ENCODE measurements at regions not wholly inside any gene's neighbourhood (a gene's known extent, or its start where the extent isn't known, plus 50 kb on each side); places are given as distances from the start of the nearest gene placed in this dataset.

GRCh38 chr21:35257413-35257812 is 208.3 kb upstream of the RUNX1 start:
- Histone ChIP-seq H3K9me3 (ENCODE audit: control insufficient read depth in 4 of 4, insufficient read depth in 3 of 4, low read length in 3 of 4) (no peaks in the 10 kb centered on the region), H3K4me1 (ENCODE audit: control insufficient read depth in 5 of 5, insufficient read depth in 5 of 5, low read length in 5 of 5) (peaks cover 0 to 26% (median 6%) of the 10 kb centered on the region in 5 donors), H3K36me3 (ENCODE audit: control insufficient read depth in 4 of 4, insufficient read depth in 4 of 4, low read length in 4 of 4) (no peaks in the 10 kb centered on the region), H3K9ac (ENCODE audit: insufficient read depth in 1 of 2, low read length in 2 of 2) (no peak overlapping the region), H3K27ac (ENCODE audit: low read depth in 1 of 2, low read length in 1 of 2) (no peak overlapping the region), H3K27me3 (ENCODE audit: control insufficient read depth in 3 of 3, insufficient read depth in 3 of 3, low read length in 2 of 3) (no peaks in the 10 kb centered on the region), H3K4me3 (no peak overlapping the region)
- ATAC-seq (ENCODE audit: insufficient read depth, low FRiP score) (no peak), DNase-seq (peak in 2 of 3 donors; percentile 28 to 65)
- 37 to 65% methylated on average over 2 of the region's 2 CpGs for WGBS, 2 donors
- no peak for TF ChIP-seq CTCF (IDR thresholded peaks at IDR 0.05; ENCODE audit: control extremely low read depth, extremely low read depth)

GRCh38 chr21:35256468-35256988 is 207.4 kb upstream of the RUNX1 start:
- DNase-seq (peak; percentile 73 to 89 (median 81)), ATAC-seq (ENCODE audit: insufficient read depth, low FRiP score) (peak; percentile 73)
- H3K36me3 ChIP-seq (ENCODE audit: control insufficient read depth in 4 of 4, insufficient read depth in 4 of 4, low read length in 4 of 4), result no peaks in the 10 kb centered on the region
- no peak overlapping the region for H3K4me3 ChIP-seq
- H3K4me1 ChIP-seq (ENCODE audit: control insufficient read depth in 5 of 5, insufficient read depth in 5 of 5, low read length in 5 of 5), result peaks cover 0 to 26% (median 6%) of the 10 kb centered on the region in 5 donors
- H3K9ac ChIP-seq (ENCODE audit: insufficient read depth in 1 of 2, low read length in 2 of 2), result no peak overlapping the region
- peak overlapping the region; percentile 12 to 45 for H3K27ac ChIP-seq (ENCODE audit: low read depth in 1 of 2, low read length in 1 of 2)
- no peaks in the 10 kb centered on the region for H3K9me3 ChIP-seq (ENCODE audit: control insufficient read depth in 4 of 4, insufficient read depth in 3 of 4, low read length in 3 of 4)
- H3K27me3 ChIP-seq (ENCODE audit: control insufficient read depth in 3 of 3, insufficient read depth in 3 of 3, low read length in 2 of 3), result no peaks in the 10 kb centered on the region
- 38 to 69% methylated on average over 10 of the region's 10 CpGs for WGBS, 2 donors
- TF ChIP-seq CTCF (IDR thresholded peaks at IDR 0.05; ENCODE audit: control extremely low read depth, extremely low read depth), result no peak

- no peak for TF ChIP-seq CTCF (IDR thresholded peaks at IDR 0.05; ENCODE audit: control extremely low read depth, extremely low read depth)
- DNase-seq (no peak), ATAC-seq (ENCODE audit: insufficient read depth, low FRiP score) (no peak)
- H3K4me3 ChIP-seq, result no peak overlapping the region
- H3K9ac ChIP-seq (ENCODE audit: insufficient read depth in 1 of 2, low read length in 2 of 2), result no peak overlapping the region
- H3K27ac ChIP-seq (ENCODE audit: low read depth in 1 of 2, low read length in 1 of 2), result no peak overlapping the region
- no peaks in the 10 kb centered on the region for H3K36me3 ChIP-seq (ENCODE audit: control insufficient read depth in 4 of 4, insufficient read depth in 4 of 4, low read length in 4 of 4)
- no peaks in the 10 kb centered on the region for H3K27me3 ChIP-seq (ENCODE audit: control insufficient read depth in 3 of 3, insufficient read depth in 3 of 3, low read length in 2 of 3)
- 74 to 82% methylated on average over 2 of the region's 2 CpGs for WGBS, 2 donors
- no peaks in the 10 kb centered on the region for H3K9me3 ChIP-seq (ENCODE audit: control insufficient read depth in 4 of 4, insufficient read depth in 3 of 4, low read length in 3 of 4)
- peaks cover 0 to 26% (median 6%) of the 10 kb centered on the region in 5 donors for H3K4me1 ChIP-seq (ENCODE audit: control insufficient read depth in 5 of 5, insufficient read depth in 5 of 5, low read length in 5 of 5)
These were observed 205.7 kb upstream of the RUNX1 start for GRCh38 chr21:35254765-35255138.
